ENCODE measurements at regions not wholly inside any gene's neighbourhood (a gene's known extent, or its start where the extent isn't known, plus 50 kb on each side); places are given as distances from the start of the nearest gene placed in this dataset.
A peak's percentile ranks its signal among the peaks of the same experiment; 100 is the strongest.
"Not testable (repeated sequence)": the region's sequence is repeated elsewhere in the genome, so short reads cannot be mapped to it uniquely, and the experiment has no call there.

DNA sequence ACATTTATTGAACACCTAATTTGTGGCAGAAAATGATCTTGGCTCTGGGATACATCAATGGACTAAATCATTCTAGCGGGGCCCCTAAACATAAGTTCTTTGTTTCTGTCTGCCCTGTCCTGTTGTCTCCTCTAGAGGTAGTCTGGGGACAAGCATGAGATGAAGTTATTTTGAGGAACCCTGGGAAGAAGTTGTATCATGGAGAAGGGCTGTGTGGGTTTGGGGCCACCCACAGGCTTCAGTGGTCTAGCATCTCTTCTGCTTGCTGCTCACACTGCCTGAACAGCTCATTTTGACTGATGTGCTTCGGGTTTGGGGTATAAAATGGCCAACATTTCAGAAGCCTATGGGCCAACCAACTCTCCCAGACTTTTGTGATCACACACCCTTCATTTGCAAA lies 50.3 kb upstream of the OSBPL11 start:
- Histone ChIP-seq H3K4me3 (ENCODE audit: low read depth, low read length) (no peak overlapping the region), H3K4me1 (ENCODE audit: insufficient read depth) (no peaks in the 10 kb centered on the region), H3K36me3 (ENCODE audit: insufficient read depth) (no peaks in the 10 kb centered on the region), H3K27ac (ENCODE audit: low read depth) (no peak overlapping the region)
- 95% methylated on average over 2 of the region's 2 CpGs for WGBS
- no peak for DNase-seq (ENCODE audit: extremely low spot score)

- no peak overlapping the region for H3K4me3 ChIP-seq (ENCODE audit: low read depth, low read length)
- DNase-seq (ENCODE audit: extremely low spot score), result no peak
- H3K36me3 ChIP-seq (ENCODE audit: insufficient read depth), result no peaks in the 10 kb centered on the region
- no peaks in the 10 kb centered on the region for H3K4me1 ChIP-seq (ENCODE audit: insufficient read depth)
- H3K27ac ChIP-seq (ENCODE audit: low read depth), result no peak overlapping the region
- 59% methylated on average over 1 of the region's 1 CpG for WGBS
These were observed 51.3 kb upstream of the OSBPL11 start for GRCh38 chr3:125646581-125646980.

DNA sequence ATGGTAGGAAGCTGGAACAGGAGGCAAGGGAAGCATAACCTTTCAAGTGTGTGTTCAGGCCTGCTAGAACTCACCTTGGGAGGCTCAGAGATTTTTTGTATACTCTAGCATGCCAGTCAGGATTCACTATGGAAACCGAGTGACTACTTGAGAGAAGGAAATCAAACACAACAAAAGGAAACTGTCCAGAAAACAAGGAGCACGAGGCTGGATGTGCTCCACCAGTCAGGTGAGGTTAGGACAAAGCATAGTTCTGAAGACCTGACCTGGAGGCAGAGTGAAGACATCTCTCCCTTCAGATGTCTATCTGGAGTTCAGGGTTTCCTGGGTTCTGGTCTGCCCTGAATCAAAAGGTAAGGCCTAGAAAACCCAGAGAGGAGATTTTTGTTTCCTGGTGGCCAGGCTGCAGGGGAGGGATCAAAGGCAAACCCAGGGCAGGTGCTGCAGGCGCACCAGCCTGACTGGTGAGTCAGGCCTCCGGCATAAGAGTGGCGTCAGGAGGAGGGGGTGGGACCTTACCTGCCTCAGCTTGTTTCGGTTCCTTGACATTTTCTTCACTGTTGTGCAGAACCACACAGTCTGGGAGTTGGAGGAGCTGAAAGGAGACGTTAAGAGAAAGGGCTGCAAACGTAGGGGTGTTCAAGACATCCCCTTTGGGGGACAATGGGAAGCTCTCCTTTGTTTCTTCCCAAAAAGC lies 52.2 kb upstream of the OSBPL11 start:
- H3K36me3 ChIP-seq (ENCODE audit: insufficient read depth), result no peaks in the 10 kb centered on the region
- peak overlapping the region; percentile 25 for H3K27ac ChIP-seq (ENCODE audit: low read depth)
- 75% methylated on average over 8 of the region's 8 CpGs for whole genome bisulfite sequencing
- peak; percentile 58 for DNase-seq (ENCODE audit: extremely low spot score)
- H3K4me1 ChIP-seq (ENCODE audit: insufficient read depth), result no peaks in the 10 kb centered on the region
- no peak overlapping the region for H3K4me3 ChIP-seq (ENCODE audit: low read depth, low read length)

GRCh38 chr3:125651244-125651643 lies 55.9 kb upstream of the OSBPL11 start:
- Histone ChIP-seq H3K4me3 (ENCODE audit: low read depth, low read length) (no peak overlapping the region), H3K27ac (ENCODE audit: low read depth) (no peak overlapping the region), H3K4me1 (ENCODE audit: insufficient read depth) (no peaks in the 10 kb centered on the region), H3K36me3 (ENCODE audit: insufficient read depth) (no peaks in the 10 kb centered on the region)
- no peak for DNase-seq (ENCODE audit: extremely low spot score)
- WGBS, result 74% methylated on average over 5 of the region's 5 CpGs

GRCh38 chr3:125652349-125652748 lies 57.1 kb upstream of the OSBPL11 start:
- Histone ChIP-seq H3K36me3 (ENCODE audit: insufficient read depth) (no peaks in the 10 kb centered on the region), H3K4me3 (ENCODE audit: low read depth, low read length) (no peak overlapping the region), H3K27ac (ENCODE audit: low read depth) (no peak overlapping the region), H3K4me1 (ENCODE audit: insufficient read depth) (no peaks in the 10 kb centered on the region)
- DNase-seq (ENCODE audit: extremely low spot score), result no peak
- 88% methylated on average over 4 of the region's 4 CpGs for WGBS

- no peak for DNase-seq (ENCODE audit: extremely low spot score)
These were observed 59.2 kb upstream of the OSBPL11 start for GRCh38 chr3:125654526-125654925.

GRCh38 chr3:125662675-125663074 lies 67.4 kb upstream of the OSBPL11 start:
- Histone ChIP-seq H3K4me3 (ENCODE audit: low read depth, low read length) (no peak overlapping the region), H3K36me3 (ENCODE audit: insufficient read depth) (no peaks in the 10 kb centered on the region), H3K27ac (ENCODE audit: low read depth) (no peak overlapping the region), H3K4me1 (ENCODE audit: insufficient read depth) (no peaks in the 10 kb centered on the region)
- WGBS, result 89% methylated on average over 2 of the region's 2 CpGs
- DNase-seq (ENCODE audit: extremely low spot score), result no peak

More at GRCh38 chr3:125654526-125654925, 59.2 kb upstream of the OSBPL11 start:
- no peaks in the 10 kb centered on the region for H3K36me3 ChIP-seq (ENCODE audit: insufficient read depth)
- 95% methylated on average over 1 of the region's 1 CpG for WGBS
- H3K4me3 ChIP-seq (ENCODE audit: low read depth, low read length), result no peak overlapping the region
- H3K4me1 ChIP-seq (ENCODE audit: insufficient read depth), result no peaks in the 10 kb centered on the region
- H3K27ac ChIP-seq (ENCODE audit: low read depth), result no peak overlapping the region

DNA sequence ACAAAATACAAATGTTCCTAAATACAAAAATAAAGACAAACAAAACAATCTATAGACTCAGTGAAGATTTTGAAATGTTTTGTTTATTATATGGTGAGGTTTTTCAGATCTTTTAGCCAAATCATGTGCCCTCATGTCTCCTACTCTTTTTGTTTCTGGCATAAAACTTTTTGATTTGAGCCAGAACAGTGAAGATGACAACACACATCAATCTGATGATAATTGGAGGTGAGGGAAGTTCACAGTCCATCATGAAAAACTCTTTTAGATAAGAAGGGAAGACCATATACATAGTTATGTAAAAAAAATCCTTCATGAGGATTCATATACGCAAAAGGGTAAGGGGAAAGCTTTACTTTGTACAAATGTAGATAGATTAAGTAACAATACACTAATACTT lies 75.1 kb upstream of the OSBPL11 start:
- DNase-seq (ENCODE audit: extremely low spot score), result no peak
- H3K4me1 ChIP-seq (ENCODE audit: insufficient read depth), result no peaks in the 10 kb centered on the region
- no peak overlapping the region for H3K27ac ChIP-seq (ENCODE audit: low read depth)
- WGBS, result 90% methylated on average over 1 of the region's 1 CpG
- no peaks in the 10 kb centered on the region for H3K36me3 ChIP-seq (ENCODE audit: insufficient read depth)
- no peak overlapping the region for H3K4me3 ChIP-seq (ENCODE audit: low read depth, low read length)

DNA sequence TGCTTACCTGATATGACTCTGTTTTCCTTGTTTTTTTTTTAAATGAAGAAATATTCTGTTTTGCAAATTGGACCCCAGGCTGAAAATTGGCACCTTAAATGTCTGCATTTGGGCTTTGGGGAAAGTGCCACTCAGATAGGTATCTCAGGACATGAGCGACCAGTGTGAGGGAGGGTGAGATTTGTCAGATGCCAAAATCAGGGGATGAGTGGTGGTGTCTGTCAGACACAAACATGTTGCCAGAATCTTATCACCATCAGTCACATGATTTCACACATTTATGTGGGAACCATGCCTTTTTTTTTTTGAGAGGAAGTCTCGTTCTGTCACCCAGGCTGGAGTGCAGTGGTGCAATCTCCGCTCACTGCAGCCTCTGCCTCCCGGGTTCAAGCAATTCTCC lies 75.6 kb upstream of the OSBPL11 start:
- H3K4me3 ChIP-seq (ENCODE audit: low read depth, low read length), result no peak overlapping the region
- no peaks in the 10 kb centered on the region for H3K36me3 ChIP-seq (ENCODE audit: insufficient read depth)
- no peak for DNase-seq (ENCODE audit: extremely low spot score)
- no peaks in the 10 kb centered on the region for H3K4me1 ChIP-seq (ENCODE audit: insufficient read depth)
- 84% methylated on average over 4 of the region's 4 CpGs for WGBS
- H3K27ac ChIP-seq (ENCODE audit: low read depth), result no peak overlapping the region

DNA sequence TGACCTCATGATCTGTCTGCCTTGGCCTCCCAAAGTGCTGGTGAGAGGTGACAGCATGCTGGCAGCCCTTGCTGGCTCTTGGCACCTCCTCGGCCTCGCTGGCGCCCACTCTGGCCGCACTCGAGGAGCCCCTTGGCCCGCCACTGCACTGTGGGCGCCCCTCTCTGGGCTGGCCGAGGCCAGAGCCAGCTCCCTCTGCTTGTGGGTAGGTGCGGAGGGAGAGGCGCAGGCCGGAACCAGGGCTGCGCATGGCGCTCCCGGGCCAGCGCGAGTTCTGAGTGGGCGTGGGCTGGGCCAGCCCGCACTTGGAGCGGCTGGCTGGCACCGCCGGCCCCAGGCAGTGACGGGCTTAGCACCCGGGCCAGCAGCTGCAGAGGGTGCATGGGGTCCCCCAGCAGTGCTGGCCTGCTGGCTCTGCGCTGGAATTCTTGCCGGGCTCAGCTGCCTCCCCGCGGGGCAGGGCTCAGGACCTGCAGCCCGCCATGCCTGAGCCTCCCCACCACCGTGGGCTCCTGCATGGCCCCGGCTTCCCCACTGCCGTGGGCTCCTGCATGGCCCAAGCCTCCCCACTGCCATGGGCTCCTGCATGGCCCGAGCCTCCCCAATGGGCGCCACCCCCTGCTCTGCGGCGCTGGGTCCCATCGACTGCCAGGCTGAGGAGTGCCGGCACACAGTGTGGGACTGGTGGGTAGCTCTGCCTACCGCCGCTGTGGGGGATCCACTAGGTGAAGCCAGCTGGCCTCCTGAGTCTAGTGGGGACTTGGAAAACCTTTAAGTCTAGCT lies 76.4 kb upstream of the OSBPL11 start:
- 96% methylated on average over 39 of the region's 39 CpGs for whole genome bisulfite sequencing
- no peaks in the 10 kb centered on the region for H3K4me1 ChIP-seq (ENCODE audit: insufficient read depth)
- H3K4me3 ChIP-seq (ENCODE audit: low read depth, low read length), result no peak overlapping the region
- no peak overlapping the region for H3K27ac ChIP-seq (ENCODE audit: low read depth)
- no peaks in the 10 kb centered on the region for H3K36me3 ChIP-seq (ENCODE audit: insufficient read depth)
- DNase-seq (ENCODE audit: extremely low spot score), result no peak

DNA sequence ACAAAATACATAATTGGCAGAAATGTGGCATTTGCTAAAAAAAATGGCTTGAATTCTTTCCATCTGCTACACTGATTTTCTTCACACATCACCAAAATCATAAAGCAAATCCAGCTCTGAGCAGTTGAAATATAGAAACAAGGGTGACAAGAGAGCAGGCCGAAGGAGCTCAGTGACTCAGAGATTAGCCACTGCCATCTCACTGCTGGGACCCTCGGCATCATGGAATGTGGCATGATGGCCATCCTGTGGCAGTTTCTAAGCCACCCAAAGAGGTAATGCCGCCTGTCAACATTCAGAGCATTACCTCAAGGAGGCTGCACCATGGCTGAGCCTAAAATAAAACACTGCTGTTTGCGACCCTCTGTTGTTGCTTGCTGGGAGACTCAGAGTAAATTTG lies 80.5 kb upstream of the OSBPL11 start:
- 71% methylated on average over 4 of the region's 4 CpGs for WGBS
- H3K4me1 ChIP-seq (ENCODE audit: insufficient read depth), result no peaks in the 10 kb centered on the region

GRCh38 chr3:125679258-125679657 lies 84.0 kb upstream of the OSBPL11 start:
- H3K36me3 ChIP-seq (ENCODE audit: insufficient read depth), result no peaks in the 10 kb centered on the region
- DNase-seq (ENCODE audit: extremely low spot score), result no peak
- 82% methylated on average over 4 of the region's 4 CpGs for WGBS
- no peaks in the 10 kb centered on the region for H3K4me1 ChIP-seq (ENCODE audit: insufficient read depth)
- H3K27ac ChIP-seq (ENCODE audit: low read depth), result no peak overlapping the region
- H3K4me3 ChIP-seq (ENCODE audit: low read depth, low read length), result no peak overlapping the region

More for the DNA sequence above, 80.5 kb upstream of the OSBPL11 start:
- no peak overlapping the region for H3K27ac ChIP-seq (ENCODE audit: low read depth)
- H3K4me3 ChIP-seq (ENCODE audit: low read depth, low read length), result no peak overlapping the region
- no peaks in the 10 kb centered on the region for H3K36me3 ChIP-seq (ENCODE audit: insufficient read depth)
- no peak for DNase-seq (ENCODE audit: extremely low spot score)

DNA sequence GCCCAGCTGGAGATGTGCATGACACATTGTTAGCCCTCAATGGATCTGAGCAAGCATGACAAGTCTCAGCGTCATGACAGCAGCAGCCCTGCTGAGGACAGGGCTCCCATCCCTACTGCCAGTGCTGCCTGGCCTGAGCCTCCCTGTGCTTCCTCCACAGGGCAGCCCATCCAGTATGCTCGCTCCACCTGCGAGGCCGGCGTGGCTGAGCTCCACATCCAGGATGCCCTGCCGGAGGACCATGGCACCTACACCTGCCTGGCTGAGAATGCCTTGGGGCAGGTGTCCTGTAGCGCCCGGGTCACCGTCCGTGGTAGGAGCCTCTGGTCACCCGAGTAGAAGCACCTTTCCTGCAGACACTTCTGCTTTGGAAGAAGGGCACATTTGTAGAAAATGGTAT lies 85.8 kb upstream of the OSBPL11 start:
- H3K4me1 ChIP-seq (ENCODE audit: insufficient read depth), result no peaks in the 10 kb centered on the region
- WGBS, result 97% methylated on average over 11 of the region's 11 CpGs
- no peak overlapping the region for H3K4me3 ChIP-seq (ENCODE audit: low read depth, low read length)
- H3K27ac ChIP-seq (ENCODE audit: low read depth), result no peak overlapping the region
- no peak for DNase-seq (ENCODE audit: extremely low spot score)
- H3K36me3 ChIP-seq (ENCODE audit: insufficient read depth), result no peaks in the 10 kb centered on the region

- not testable (repeated sequence) for DNase-seq (ENCODE audit: extremely low spot score); H3K4me3 ChIP-seq (ENCODE audit: low read depth, low read length); H3K4me1 ChIP-seq (ENCODE audit: insufficient read depth); H3K36me3 ChIP-seq (ENCODE audit: insufficient read depth); H3K27ac ChIP-seq (ENCODE audit: low read depth)
- WGBS, result 94% methylated on average over 5 of the region's 5 CpGs
These were observed 86.6 kb upstream of the OSBPL11 start for GRCh38 chr3:125681906-125682305.
